HCT116 (cell line): ENCODE measurements at regions not wholly inside any gene's neighbourhood (a gene's known extent, or its start where the extent isn't known, plus 50 kb on each side); places are given as distances from the start of the nearest gene placed in this dataset.

Source experiments
- CTCF ChIP-seq, 3 experiments: fragments of 200-600 bp in 1 of 3; sonication (generic) in 1 of 3; IDR thresholded peaks in 2 of 3; conservative IDR thresholded peaks in 1 of 3; 2 replicates each; pipeline ENCODE4 v1.5.1; 2012 to 2017; ENCODE audit warnings: low read depth in 2 of 3, low read length in 2 of 3, antibody characterized with exemption in 1 of 3, borderline replicate concordance in 1 of 3, control low read depth in 1 of 3, mild to moderate bottlenecking in 1 of 3, mixed read lengths in 1 of 3, mixed run types in 1 of 3, moderate library complexity in 1 of 3; ENCODE audit not compliant: insufficient read depth in 1 of 3
- FOSL1 ChIP-seq: IDR thresholded peaks from 2 replicates; pipeline ENCODE4 v1.6.1; 2012; ENCODE audit warnings: low read depth
- JUND ChIP-seq: IDR thresholded peaks from 2 replicates; pipeline ENCODE4 v1.6.1; 2012
- POLR2A ChIP-seq: IDR thresholded peaks from 2 replicates; pipeline ENCODE4 v1.7.0; 2011; ENCODE audit warnings: borderline replicate concordance; ENCODE audit not compliant: insufficient read depth, insufficient read length; ENCODE audit errors: extremely low read depth
- RAD21 ChIP-seq: IDR thresholded peaks from 2 replicates; pipeline ENCODE4 v1.6.1; 2012; ENCODE audit warnings: low read depth, mild to moderate bottlenecking
- YY1 ChIP-seq: IDR thresholded peaks from 2 replicates; pipeline ENCODE4 v1.6.1; 2011; ENCODE audit warnings: low read length, low read depth, moderate library complexity, mild to moderate bottlenecking; ENCODE audit not compliant: insufficient replicate concordance; ENCODE audit errors: extremely low read depth

- TF ChIP-seq CTCF (IDR thresholded peaks at IDR 0.05 in 2 of 3, conservative IDR thresholded peaks at IDR 0.05 in 1 of 3; ENCODE audit: borderline replicate concordance in 1 of 3, insufficient read depth in 1 of 3, low read depth in 2 of 3, low read length in 2 of 3) (no peak), POLR2A (no peak), RAD21 (no peak), YY1 (no peak), JUND (no peak), FOSL1 (no peak)
These were observed 526.2 kb downstream of the IRS1 start for GRCh38 chr2:226273440-226273839.
